K562 (cell line): ENCODE measurements at regions not wholly inside any gene's neighbourhood (a gene's known extent, or its start where the extent isn't known, plus 50 kb on each side); places are given as distances from the start of the nearest gene placed in this dataset.

Experiments
- ATAC-seq: fragments of 200-7000 bp; cut with Tn5 transposase; 3 replicates; pipeline ENCODE4 v1.9.1; 2020; ENCODE audit warnings: moderate library complexity
- BruUV-seq: library from RNA; stranded (reverse); fragments of 400-500 nt; replicated peaks from 2 replicates; lab custom pipeline; 2021; lab: Mats Ljungman, UMichigan
- CTCF ChIA-PET: fragments of 300-600 bp; formaldehyde crosslinking; extraction: SDS; loops from one replicate; lab custom pipeline; 2021; ENCODE audit warnings: low intra/inter-chr PET ratio; lab: Yijun Ruan, JAX
- POLR2A ChIA-PET: fragments of 300-600, 350-650 bp; sonication (Branson Sonifier 250); formaldehyde crosslinking; extraction: SDS; loops from one replicate; lab custom pipeline; 2021; ENCODE audit warnings: antibody characterized with exemption, inconsistent platforms; lab: Yijun Ruan, JAX
- DNase-seq, 4 experiments: peaks; one replicate each; pipeline versions ENCODE4 v3.0.0 to v3.0.0-alpha.2; 2011 to 2018; ENCODE audit warnings: low spot score in 3 of 4, mixed read lengths in 3 of 4; ENCODE audit errors: extremely low read depth in 1 of 4
- FAIRE-seq: peaks from 2 replicates; lab custom pipeline; 2011; peaks lifted over from hg19 to GRCh38; lab: Jason Lieb, UNC
- H2AFZ ChIP-seq: 2 replicates; pipeline ENCODE4 v1.6.0; 2011; ENCODE audit warnings: low read depth, low read length, control low read depth, inconsistent platforms
- H3K27ac ChIP-seq: fragments of 200-600 bp; 3 replicates; pipeline ENCODE4 v1.8.0; 2011; ENCODE audit warnings: low read depth, mild to moderate bottlenecking, control low read depth, inconsistent platforms, low read length, moderate library complexity, mixed read lengths; ENCODE audit errors: extremely low read depth
- H3K27me3 ChIP-seq, 2 experiments: fragments of 300-600 bp in 1 of 2; 2 replicates in 1 of 2; 3 replicates in 1 of 2; pipeline versions ENCODE4 v1.6.0 to v1.8.0; 2011; ENCODE audit warnings: inconsistent platforms in 2 of 2, low read length in 2 of 2, mild to moderate bottlenecking in 1 of 2, mixed read lengths in 1 of 2, moderate library complexity in 1 of 2; ENCODE audit not compliant: control insufficient read depth in 2 of 2, insufficient read depth in 2 of 2
- H3K36me3 ChIP-seq: fragments of 300-600 bp; 3 replicates; pipeline ENCODE4 v1.8.0; 2011; ENCODE audit warnings: mild to moderate bottlenecking, low read length, inconsistent platforms; ENCODE audit not compliant: control insufficient read depth, insufficient read depth
- H3K4me1 ChIP-seq, 2 experiments: fragments of 200-600 bp in 1 of 2; replicated peaks in 1 of 2; 2 replicates in 1 of 2; 3 replicates in 1 of 2; pipeline versions ENCODE4 v1.5.1 to v1.8.0; 2011; ENCODE audit warnings: inconsistent platforms in 2 of 2, low read length in 2 of 2, mild to moderate bottlenecking in 1 of 2, mixed read lengths in 1 of 2, moderate library complexity in 1 of 2; ENCODE audit not compliant: control insufficient read depth in 2 of 2, insufficient read depth in 2 of 2
- H3K4me2 ChIP-seq: 2 replicates; pipeline ENCODE4 v1.6.1; 2011; ENCODE audit warnings: low read length, control low read depth, inconsistent platforms, mixed read lengths; ENCODE audit not compliant: insufficient read depth
- H3K4me3 ChIP-seq: fragments of 200-600 bp; sonication (generic), shearing (Covaris generic); 2 replicates; pipeline ENCODE4 v1.5.1; 2016; ENCODE audit warnings: control low read depth, inconsistent platforms
- H3K79me2 ChIP-seq: fragments of 200-600 bp; 3 replicates; pipeline ENCODE4 v1.8.0; 2011; ENCODE audit warnings: low read length, inconsistent platforms; ENCODE audit not compliant: control insufficient read depth, insufficient read depth
- H3K9ac ChIP-seq, 2 experiments: 2 replicates each; pipeline versions ENCODE4 v1.6.0 to v1.6.1; 2011; ENCODE audit warnings: low read depth in 2 of 2, low read length in 2 of 2, control low read depth in 1 of 2, inconsistent platforms in 1 of 2, mild to moderate bottlenecking in 1 of 2, mixed read lengths in 1 of 2; ENCODE audit not compliant: insufficient read depth in 1 of 2
- H3K9me1 ChIP-seq: one replicate; pipeline ENCODE4 v1.6.0; 2011; ENCODE audit warnings: inconsistent platforms, mild to moderate bottlenecking, low read length, moderate library complexity; ENCODE audit not compliant: control insufficient read depth, insufficient read depth
- H3K9me3 ChIP-seq: replicated peaks from 2 replicates; pipeline ENCODE4 v1.5.1; 2011; ENCODE audit warnings: low read depth, low read length, inconsistent platforms; ENCODE audit not compliant: control insufficient read depth, insufficient read depth
- H4K20me1 ChIP-seq: replicated peaks from 2 replicates; pipeline ENCODE4 v1.6.1; 2011; ENCODE audit warnings: low read length, inconsistent platforms, mixed read lengths; ENCODE audit not compliant: control insufficient read depth, insufficient read depth
- ARID4B ChIP-seq: sonication (generic); formaldehyde crosslinking; IDR thresholded peaks from 2 replicates; pipeline ENCODE4 v1.8.0; 2022; ENCODE audit warnings: mild to moderate bottlenecking, missing genetic modification reagents
- FOXP4 ChIP-seq: sonication (generic); formaldehyde crosslinking; IDR thresholded peaks from 2 replicates; pipeline ENCODE4 v1.8.0; 2022; ENCODE audit warnings: mild to moderate bottlenecking, missing genetic modification reagents, borderline replicate concordance
- HDGF ChIP-seq: fragments of 450-650 bp; IDR thresholded peaks from 2 replicates; pipeline ENCODE4 v1.6.1; 2016
- IRF9 ChIP-seq: fragments of 450-650 bp; IDR thresholded peaks from 2 replicates; pipeline ENCODE4 v1.6.1; 2016; ENCODE audit warnings: missing biosample characterization, missing genetic modification characterization
- KLF10 ChIP-seq: fragments of 250-450 bp; sonication (Bioruptor Pico); IDR thresholded peaks from 2 replicates; pipeline ENCODE4 v1.6.1; 2021; ENCODE audit warnings: matching md5 sums
- LEF1 ChIP-seq: fragments of 450-650 bp; IDR thresholded peaks from 2 replicates; pipeline ENCODE4 v1.6.1; 2016; ENCODE audit warnings: mild to moderate bottlenecking
- MCM3 ChIP-seq: fragments of 450-650 bp; IDR thresholded peaks from 2 replicates; pipeline ENCODE4 v1.6.1; 2016
- RHOXF2B ChIP-seq: fragments of 250-450 bp; sonication (Bioruptor Pico); conservative IDR thresholded peaks from 2 replicates; pipeline ENCODE4 v1.5.1; 2021
- SMARCE1 ChIP-seq: fragments of 450-650 bp; IDR thresholded peaks from 2 replicates; pipeline ENCODE4 v1.7.1; 2016; ENCODE audit warnings: mild to moderate bottlenecking
- SNIP1 ChIP-seq: fragments of 450-650 bp; IDR thresholded peaks from 2 replicates; pipeline ENCODE4 v1.7.1; 2017; ENCODE audit warnings: low read depth, mild to moderate bottlenecking
- XRCC3 ChIP-seq: fragments of 450-650 bp; IDR thresholded peaks from 2 replicates; pipeline ENCODE4 v1.6.1; 2017; ENCODE audit warnings: mild to moderate bottlenecking, moderate library complexity
- ZC3H11A ChIP-seq: IDR thresholded peaks from 2 replicates; pipeline ENCODE4 v1.6.1; 2012; ENCODE audit warnings: low read depth, low read length, improper control_type of control experiment
- ZC3H4 ChIP-seq: sonication (generic); formaldehyde crosslinking; IDR thresholded peaks from 2 replicates; pipeline ENCODE4 v1.9.0; 2021; ENCODE audit warnings: missing genetic modification reagents, borderline replicate concordance
- ZNF174 ChIP-seq: fragments of 250-450 bp; sonication (Bioruptor Pico); IDR thresholded peaks from 2 replicates; pipeline ENCODE4 v1.4.0; 2020; ENCODE audit warnings: mild to moderate bottlenecking
- ZNF232 ChIP-seq: sonication (generic); formaldehyde crosslinking; IDR thresholded peaks from 2 replicates; pipeline ENCODE4 v1.8.0; 2022; ENCODE audit warnings: mild to moderate bottlenecking, missing genetic modification reagents
- ZNF282 ChIP-seq: sonication (generic); formaldehyde crosslinking; IDR thresholded peaks from 2 replicates; pipeline ENCODE4 v1.8.1; 2023; ENCODE audit warnings: missing genetic modification reagents
- ZNF354B ChIP-seq: fragments of 250-450 bp; sonication (Bioruptor Pico); IDR thresholded peaks from 2 replicates; pipeline ENCODE4 v1.4.0; 2020
- ZNF561 ChIP-seq: fragments of 450-650 bp; formaldehyde crosslinking; conservative IDR thresholded peaks from 2 replicates; pipeline ENCODE4 v1.4.0; 2020; ENCODE audit warnings: mild to moderate bottlenecking, moderate library complexity
- WGBS: fragments of 100-300 bp; shearing (Covaris generic); methylation state at CpG from one replicate; pipeline ENCODE4 v1.1.6; 2016; ENCODE audit warnings: low coverage, mixed read lengths; ENCODE audit not compliant: insufficient coverage; ENCODE audit errors: missing lambda C conversion rate; 5-methylcytosine and 5-hydroxymethylcytosine counted together
- in situ Hi-C: fragments of 300-500 bp; cut with MboI; formaldehyde crosslinking; loops from 4 replicates; pipeline ENCODE4 v1.15.0; 2018; ENCODE audit warnings: inconsistent platforms, mixed read lengths
- intact Hi-C: fragments of 100-400 bp; cut with micrococcal nuclease; formaldehyde crosslinking; loops from 2 replicates; pipeline ENCODE4 v1.14.2; 2022

- BruUV-seq: no TSS peak
- no peak for DNase-seq
- no peak for TF ChIP-seq ZNF561 (CRISPR knock-in tag)
- no peak for TF ChIP-seq IRF9 (tag)
- TF ChIP-seq ZNF174 (CRISPR knock-in tag): no peak
- TF ChIP-seq ZNF354B (CRISPR knock-in tag): no peak
- TF ChIP-seq KLF10 (CRISPR knock-in tag): no peak
- no peak for TF ChIP-seq ARID4B (CRISPR knock-in tag)
- no peak for TF ChIP-seq ZNF232 (CRISPR knock-in tag)
- no peak for TF ChIP-seq ZNF282
- no peak for TF ChIP-seq SMARCE1
- no peak for TF ChIP-seq HDGF
- TF ChIP-seq SNIP1: no peak
- no peak for TF ChIP-seq ZC3H4 (CRISPR knock-in tag)
- TF ChIP-seq ZC3H11A: no peak
- TF ChIP-seq LEF1: no peak
- no peak for TF ChIP-seq XRCC3
- TF ChIP-seq RHOXF2B (CRISPR knock-in tag): no peak
- no peak for TF ChIP-seq FOXP4 (CRISPR knock-in tag)
- no peak for TF ChIP-seq MCM3
Observed at GRCh38 chr2:126085011-126085795, 570.8 kb upstream of the GYPC start.

More at GRCh38 chr2:126085011-126085795, 570.8 kb upstream of the GYPC start:
- Histone ChIP-seq H3K27ac (no peak overlapping the region), H3K9me1 (no peaks in the 10 kb centered on the region), H3K9me3 (no peaks in the 10 kb centered on the region), H3K4me2 (no peak overlapping the region), H3K36me3 (no peaks in the 10 kb centered on the region), H3K79me2 (no peaks in the 10 kb centered on the region), H3K9ac (no peak overlapping the region), H2AFZ (no peak overlapping the region), H4K20me1 (no peaks in the 10 kb centered on the region), H3K4me3 (no peak overlapping the region), H3K4me1 (no peaks in the 10 kb centered on the region), H3K27me3 (no peaks in the 10 kb centered on the region)
- intact Hi-C loops: no loop called here
- POLR2A ChIA-PET: no interaction called here
- FAIRE-seq (no peak), ATAC-seq (no peak)
- CTCF ChIA-PET: no interaction called here
- 5% methylated on average over 3 of the region's 3 CpGs for WGBS
- in situ Hi-C loops: no loop called here
